Right lobe of liver (tissue), 6 donors: ENCODE measurements at regions not wholly inside any gene's neighbourhood (a gene's known extent, or its start where the extent isn't known, plus 50 kb on each side); places are given as distances from the start of the nearest gene placed in this dataset.

Experiments
- ATAC-seq, 4 donors: fragments of 200-7000 bp; cut with Tn5 transposase; one replicate each; pipeline ENCODE4 v1.9.1; 2020; ENCODE audit warnings: mild to moderate bottlenecking in 4 of 4, moderate library complexity in 4 of 4
- DNase-seq, 3 donors: peaks; one replicate each; pipeline ENCODE4 v3.0.0-alpha.2; 2020
- H3K27ac ChIP-seq, 3 donors: fragments of 200-600 bp; one replicate each; pipeline ENCODE4 v1.8.0; 2022
- H3K27me3 ChIP-seq, 2 donors: fragments of 200-600 bp; one replicate each; pipeline ENCODE4 v1.8.0; 2022
- H3K36me3 ChIP-seq, 4 donors: fragments of 200-600 bp; sonication (generic) in 1 of 4; one replicate each; pipeline versions ENCODE4 v1.5.1 to v1.8.0; 2017 to 2022; ENCODE audit warnings: control low read depth in 1 of 4
- H3K4me1 ChIP-seq, 4 donors: fragments of 200-600 bp; sonication (generic) in 1 of 4; one replicate each; pipeline versions ENCODE4 v1.5.1 to v1.8.0; 2017 to 2022; ENCODE audit warnings: control low read depth in 1 of 4
- H3K4me3 ChIP-seq, 3 donors: fragments of 200-600 bp; one replicate each; pipeline ENCODE4 v1.8.0; 2022
- H3K9me3 ChIP-seq, 4 donors: fragments of 200-600 bp; sonication (generic) in 1 of 4; one replicate each; pipeline versions ENCODE4 v1.5.1 to v1.8.0; 2017 to 2022; ENCODE audit warnings: control low read depth in 1 of 4
- POLR2A ChIP-seq: fragments of 450-650 bp; IDR thresholded peaks from one replicate; pipeline ENCODE4 v1.6.1; 2017; ENCODE audit warnings: antibody characterized with exemption, mild to moderate bottlenecking
- WGBS: methylation state at CpG from one replicate; pipeline ENCODE4 v1.1.6; 2018; ENCODE audit warnings: low coverage, low lambda C conversion rate; ENCODE audit not compliant: insufficient coverage; ENCODE audit errors: missing lambda C conversion rate; 5-methylcytosine and 5-hydroxymethylcytosine counted together
- intact Hi-C, 2 donors: fragments of 100-400 bp; cut with DNase I; formaldehyde crosslinking; loops; one replicate each; pipeline versions ENCODE4 v1.11.2 to v1.14.1; 2022
- TF ChIP-seq, protein P1 (sequence below), 4 donors: fragments of 200-600 bp in 3 of 4; fragments of 450-650 bp in 1 of 4; IDR thresholded peaks; one replicate each; pipeline versions ENCODE4 v1.5.1 to v1.8.0; 2016 to 2022; ENCODE audit warnings: antibody characterized with exemption in 4 of 4, mild to moderate bottlenecking in 2 of 4
- donor health status: DM: no; HTN: yes; CAD: no.
- donor health status: DM: no; HTN: no; CAD: no.
- donor health status: DM: no; HTN: no; CAD: no.
- donor health status: DM: no; HTN: yes; CAD: no.
- donor health status: DM: no; HTN: yes; CAD: no.

DNA sequence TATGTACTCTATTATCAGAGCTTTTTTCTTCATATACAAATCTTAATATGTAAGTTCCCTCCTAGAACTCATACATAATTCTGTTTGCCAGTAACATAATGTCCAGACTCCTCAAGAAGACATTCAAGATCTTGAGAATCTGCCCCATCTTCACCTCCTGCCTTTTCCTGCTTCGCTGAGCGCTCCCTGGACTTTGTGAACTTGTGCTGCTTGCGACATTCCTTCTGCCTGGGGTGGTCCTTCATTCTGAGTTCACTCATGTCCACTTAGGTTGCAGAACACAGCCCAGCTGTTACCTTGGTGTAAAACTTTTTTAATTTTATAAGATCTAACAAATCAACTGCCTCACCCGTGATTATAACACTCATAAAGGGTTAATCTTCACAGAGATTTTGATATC is 478.5 kb upstream of the EPHA3 start:
- ATAC-seq (no peak), DNase-seq (no peak)
- Histone ChIP-seq H3K27me3 (no peaks in the 10 kb centered on the region), H3K4me1 (no peaks in the 10 kb centered on the region), H3K4me3 (no peak overlapping the region), H3K36me3 (no peaks in the 10 kb centered on the region), H3K9me3 (no peaks in the 10 kb centered on the region), H3K27ac (no peak overlapping the region)
- 52% methylated on average over 4 of the region's 4 CpGs for WGBS
- intact Hi-C loops, result no loop called here
- TF ChIP-seq, protein P1, sequence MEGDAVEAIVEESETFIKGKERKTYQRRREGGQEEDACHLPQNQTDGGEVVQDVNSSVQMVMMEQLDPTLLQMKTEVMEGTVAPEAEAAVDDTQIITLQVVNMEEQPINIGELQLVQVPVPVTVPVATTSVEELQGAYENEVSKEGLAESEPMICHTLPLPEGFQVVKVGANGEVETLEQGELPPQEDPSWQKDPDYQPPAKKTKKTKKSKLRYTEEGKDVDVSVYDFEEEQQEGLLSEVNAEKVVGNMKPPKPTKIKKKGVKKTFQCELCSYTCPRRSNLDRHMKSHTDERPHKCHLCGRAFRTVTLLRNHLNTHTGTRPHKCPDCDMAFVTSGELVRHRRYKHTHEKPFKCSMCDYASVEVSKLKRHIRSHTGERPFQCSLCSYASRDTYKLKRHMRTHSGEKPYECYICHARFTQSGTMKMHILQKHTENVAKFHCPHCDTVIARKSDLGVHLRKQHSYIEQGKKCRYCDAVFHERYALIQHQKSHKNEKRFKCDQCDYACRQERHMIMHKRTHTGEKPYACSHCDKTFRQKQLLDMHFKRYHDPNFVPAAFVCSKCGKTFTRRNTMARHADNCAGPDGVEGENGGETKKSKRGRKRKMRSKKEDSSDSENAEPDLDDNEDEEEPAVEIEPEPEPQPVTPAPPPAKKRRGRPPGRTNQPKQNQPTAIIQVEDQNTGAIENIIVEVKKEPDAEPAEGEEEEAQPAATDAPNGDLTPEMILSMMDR (IDR thresholded peaks at IDR 0.05), result no peak
- TF ChIP-seq POLR2A, result no peak

DNA sequence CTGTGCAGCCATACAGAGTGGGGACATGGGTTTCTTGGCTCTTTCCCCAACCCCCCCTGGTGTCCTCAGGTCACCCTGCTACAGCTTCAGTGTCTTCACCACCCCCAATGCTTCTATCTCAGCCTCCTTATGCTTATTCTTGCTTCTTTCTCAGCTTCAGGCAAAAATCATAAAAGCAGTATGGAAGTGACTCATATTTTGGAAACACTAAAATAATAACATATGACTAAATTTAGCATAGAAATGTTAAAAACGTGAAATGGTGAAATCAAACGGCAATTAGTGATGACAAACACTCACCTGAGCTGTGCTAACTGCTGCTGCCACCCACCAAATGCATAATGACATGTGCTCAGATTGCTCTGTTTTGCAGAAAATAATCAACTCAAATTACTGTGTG is 475.2 kb upstream of the EPHA3 start:
- no peaks in the 10 kb centered on the region for H3K4me1 ChIP-seq
- no peaks in the 10 kb centered on the region for H3K27me3 ChIP-seq
- ATAC-seq, result no peak
- TF ChIP-seq, protein P1 (IDR thresholded peaks at IDR 0.05), result no peak
- no peak for TF ChIP-seq POLR2A
- no peak for DNase-seq
- no peak overlapping the region for H3K27ac ChIP-seq
- H3K9me3 ChIP-seq, result no peaks in the 10 kb centered on the region
- WGBS, result 33% methylated on average over 2 of the region's 2 CpGs
- no peaks in the 10 kb centered on the region for H3K36me3 ChIP-seq
- no peak overlapping the region for H3K4me3 ChIP-seq
- intact Hi-C loops, result no loop called here

DNA sequence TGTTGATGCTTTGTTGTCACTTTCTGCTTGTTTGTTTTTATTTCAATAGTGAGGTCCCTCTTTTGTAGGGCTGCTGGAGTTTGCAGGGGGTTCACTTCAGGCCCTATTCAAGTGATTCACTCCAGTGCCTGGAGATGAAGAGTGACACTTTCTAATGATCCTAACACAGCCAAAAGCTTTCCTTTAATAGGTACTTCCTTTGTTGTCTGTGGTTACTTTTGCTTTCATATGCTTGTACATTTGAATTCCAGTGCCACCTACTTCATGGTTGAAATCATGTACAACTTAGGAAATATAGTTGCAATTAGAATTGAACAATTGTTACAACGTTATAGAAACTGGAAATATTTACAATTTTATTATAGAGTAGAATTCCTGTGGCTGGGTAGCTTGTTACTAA is 466.8 kb upstream of the EPHA3 start:
- no peak for TF ChIP-seq POLR2A
- TF ChIP-seq, protein P1 (IDR thresholded peaks at IDR 0.05), result no peak
- intact Hi-C loops, result no loop called here
- ATAC-seq, result no peak
- H3K4me1 ChIP-seq, result no peaks in the 10 kb centered on the region
- no peaks in the 10 kb centered on the region for H3K27me3 ChIP-seq
- DNase-seq, result no peak
- H3K4me3 ChIP-seq, result no peak overlapping the region
- no peaks in the 10 kb centered on the region for H3K9me3 ChIP-seq
- H3K27ac ChIP-seq, result no peak overlapping the region
- 20% methylated on average over 1 of the region's 1 CpG for WGBS
- no peaks in the 10 kb centered on the region for H3K36me3 ChIP-seq

DNA sequence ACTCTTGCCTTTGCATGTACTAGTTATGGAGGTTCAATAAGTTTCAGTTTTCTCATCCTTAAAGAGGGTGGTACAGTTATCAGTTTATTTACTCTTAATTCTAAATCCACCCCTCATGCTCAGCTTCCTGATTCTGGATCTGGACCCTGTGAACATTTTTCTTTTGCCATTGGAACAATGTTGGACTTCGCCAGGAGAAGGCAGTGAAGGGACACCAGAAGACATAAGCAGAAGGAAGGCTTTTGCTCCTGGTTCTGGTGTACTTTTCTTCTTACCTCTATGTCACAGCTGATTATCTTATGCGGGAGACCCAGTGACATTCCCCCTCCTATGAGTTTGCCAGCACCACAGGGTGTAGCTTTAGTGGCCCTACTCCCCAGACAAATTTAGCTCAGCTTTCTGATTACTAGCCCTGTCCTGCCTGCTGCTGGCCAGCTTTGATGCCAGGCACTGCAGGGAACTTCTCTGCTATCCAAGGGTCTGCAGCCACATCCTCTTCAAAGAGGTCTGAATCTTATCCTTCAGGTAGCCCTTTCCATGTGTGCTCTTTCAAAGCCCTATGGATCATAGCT is 466.3 kb upstream of the EPHA3 start:
- Histone ChIP-seq H3K27me3 (no peaks in the 10 kb centered on the region), H3K9me3 (no peaks in the 10 kb centered on the region), H3K4me1 (no peaks in the 10 kb centered on the region), H3K27ac (no peak overlapping the region), H3K36me3 (no peaks in the 10 kb centered on the region), H3K4me3 (no peak overlapping the region)
- TF ChIP-seq POLR2A, result no peak
- TF ChIP-seq, protein P1 (IDR thresholded peaks at IDR 0.05), result no peak
- WGBS, result 44% methylated on average over 2 of the region's 2 CpGs
- no peak for DNase-seq
- no peak for ATAC-seq
- intact Hi-C loops, result no loop called here

DNA sequence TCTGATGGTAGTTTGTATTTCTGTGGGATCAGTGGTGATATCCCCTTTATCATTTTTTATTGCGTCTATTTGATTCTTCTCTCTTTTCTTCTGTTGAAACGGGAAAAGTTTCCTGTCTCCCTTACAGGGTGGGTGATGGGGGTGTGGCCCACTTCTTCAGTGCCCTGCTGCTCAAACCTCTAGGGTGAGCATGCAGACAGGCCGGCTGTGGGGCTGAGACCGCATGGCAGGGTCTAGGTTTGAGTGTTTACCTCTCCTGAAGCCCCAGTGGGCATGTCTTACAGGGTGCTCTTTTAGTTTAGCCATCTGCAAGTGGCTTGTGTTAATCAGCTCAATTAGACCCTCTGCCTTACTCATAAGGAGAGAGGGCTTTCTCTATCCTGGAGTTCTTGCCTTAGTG is 450.0 kb upstream of the EPHA3 start:
- Histone ChIP-seq H3K4me3 (no peak overlapping the region), H3K27ac (no peak overlapping the region), H3K27me3 (no peaks in the 10 kb centered on the region), H3K4me1 (no peaks in the 10 kb centered on the region), H3K9me3 (no peaks in the 10 kb centered on the region), H3K36me3 (no peaks in the 10 kb centered on the region)
- 63% methylated on average over 4 of the region's 4 CpGs for WGBS
- ATAC-seq (no peak), DNase-seq (no peak)
- intact Hi-C loops, result no loop called here
- no peak for TF ChIP-seq POLR2A
- TF ChIP-seq, protein P1 (IDR thresholded peaks at IDR 0.05), result no peak
